HEK293 (cell line): ENCODE measurements at regions not wholly inside any gene's neighbourhood (a gene's known extent, or its start where the extent isn't known, plus 50 kb on each side); places are given as distances from the start of the nearest gene placed in this dataset.

Experiments
- CTCF ChIA-PET: fragments of 350-600 bp; formaldehyde crosslinking; extraction: SDS; loops from one replicate; lab custom pipeline; 2021; ENCODE audit warnings: antibody characterized with exemption; lab: Yijun Ruan, JAX
- POLR2A ChIA-PET: fragments of 300-600 bp; formaldehyde crosslinking; extraction: SDS; loops from one replicate; lab custom pipeline; 2020; ENCODE audit warnings: antibody characterized with exemption, inconsistent platforms; lab: Yijun Ruan, JAX
- H3K27ac ChIP-seq: fragments of 200-500 bp; sonication (Bioruptor generic); 2 replicates; pipeline ENCODE4 v1.5.1; 2014; ENCODE audit warnings: low read depth, low read length, control low read depth, inconsistent platforms; ENCODE audit errors: extremely low read depth
- H3K36me3 ChIP-seq, 2 experiments: fragments of 200-500 bp in 1 of 2; sonication (Bioruptor generic) in 1 of 2; 1 replicate in 1 of 2; 2 replicates in 1 of 2; pipeline ENCODE4 v1.5.1; 2014 to 2017; ENCODE audit warnings: inconsistent platforms in 2 of 2, low read length in 2 of 2; ENCODE audit not compliant: control insufficient read depth in 2 of 2, insufficient read depth in 1 of 2
- H3K4me1 ChIP-seq: fragments of 200-500 bp; sonication (Bioruptor generic); 2 replicates; pipeline ENCODE4 v1.5.1; 2014; ENCODE audit warnings: mild to moderate bottlenecking, low read length, inconsistent platforms; ENCODE audit not compliant: control insufficient read depth, insufficient read depth
- H3K4me3 ChIP-seq: 2 replicates; pipeline ENCODE4 v1.5.1; 2011; ENCODE audit warnings: low read depth, mild to moderate bottlenecking, control low read depth, low read length, moderate library complexity
- H3K9me3 ChIP-seq: fragments of 200-500 bp; sonication (Bioruptor generic); 2 replicates; pipeline ENCODE4 v1.5.1; 2014; ENCODE audit warnings: low read depth, low read length, inconsistent platforms; ENCODE audit not compliant: control insufficient read depth, insufficient read depth
- ATF2 ChIP-seq: fragments of 450-650 bp; formaldehyde crosslinking; IDR thresholded peaks from 2 replicates; pipeline ENCODE4 v1.5.1; 2016; ENCODE audit warnings: missing biosample characterization, missing genetic modification characterization, low read depth
- BCL6B ChIP-seq: fragments of 450-650 bp; formaldehyde crosslinking; IDR thresholded peaks from 2 replicates; pipeline ENCODE4 v1.5.1; 2017; ENCODE audit warnings: missing biosample characterization, missing genetic modification characterization
- GFI1B ChIP-seq: fragments of 450-650 bp; formaldehyde crosslinking; IDR thresholded peaks from 2 replicates; pipeline ENCODE4 v1.5.1; 2016; ENCODE audit warnings: missing biosample characterization, missing genetic modification characterization
- KLF1 ChIP-seq: fragments of 450-650 bp; formaldehyde crosslinking; IDR thresholded peaks from 2 replicates; pipeline ENCODE4 v1.5.1; 2016; ENCODE audit warnings: missing biosample characterization, missing genetic modification characterization
- ZNF10 ChIP-seq: fragments of 450-650 bp; formaldehyde crosslinking; IDR thresholded peaks from 2 replicates; pipeline ENCODE4 v1.5.1; 2017; ENCODE audit warnings: missing biosample characterization, missing genetic modification characterization
- ZNF18 ChIP-seq: fragments of 450-650 bp; formaldehyde crosslinking; IDR thresholded peaks from 2 replicates; pipeline ENCODE4 v1.5.1; 2016; ENCODE audit warnings: missing biosample characterization, missing genetic modification characterization
- ZNF221 ChIP-seq: fragments of 450-650 bp; formaldehyde crosslinking; IDR thresholded peaks from 2 replicates; pipeline ENCODE4 v1.5.1; 2017; ENCODE audit warnings: missing biosample characterization, missing genetic modification characterization, borderline replicate concordance
- ZNF23 ChIP-seq: fragments of 450-650 bp; formaldehyde crosslinking; IDR thresholded peaks from 2 replicates; pipeline ENCODE4 v1.5.1; 2016; ENCODE audit warnings: missing biosample characterization, missing genetic modification characterization, borderline replicate concordance
- ZNF354C ChIP-seq: fragments of 450-650 bp; formaldehyde crosslinking; IDR thresholded peaks from 2 replicates; pipeline ENCODE4 v1.5.1; 2016; ENCODE audit warnings: missing biosample characterization, missing genetic modification characterization, low read depth, borderline replicate concordance
- ZNF426 ChIP-seq: fragments of 450-650 bp; formaldehyde crosslinking; IDR thresholded peaks from 2 replicates; pipeline ENCODE4 v1.5.1; 2017; ENCODE audit warnings: missing biosample characterization, missing genetic modification characterization, mild to moderate bottlenecking, inconsistent platforms, moderate library complexity
- ZNF433 ChIP-seq: fragments of 450-650 bp; formaldehyde crosslinking; IDR thresholded peaks from 2 replicates; pipeline ENCODE4 v1.5.1; 2016; ENCODE audit warnings: missing biosample characterization, missing genetic modification characterization, low read depth
- ZNF548 ChIP-seq: fragments of 450-650 bp; formaldehyde crosslinking; IDR thresholded peaks from 2 replicates; pipeline ENCODE4 v1.5.1; 2016; ENCODE audit warnings: missing biosample characterization, missing genetic modification characterization
- ZNF580 ChIP-seq: fragments of 450-650 bp; formaldehyde crosslinking; IDR thresholded peaks from 2 replicates; pipeline ENCODE4 v1.5.1; 2016; ENCODE audit warnings: missing biosample characterization, missing genetic modification characterization
- ZNF704 ChIP-seq: fragments of 450-650 bp; formaldehyde crosslinking; IDR thresholded peaks from 2 replicates; pipeline ENCODE4 v1.5.1; 2016; ENCODE audit warnings: missing biosample characterization, missing genetic modification characterization
- ZNF76 ChIP-seq: fragments of 450-650 bp; formaldehyde crosslinking; IDR thresholded peaks from 2 replicates; pipeline ENCODE4; 2016; ENCODE audit warnings: low read depth, missing biosample characterization, missing genetic modification characterization, borderline replicate concordance
- ZNF777 ChIP-seq: fragments of 450-650 bp; formaldehyde crosslinking; IDR thresholded peaks from 2 replicates; pipeline ENCODE4 v1.5.1; 2017; ENCODE audit warnings: missing biosample characterization, missing genetic modification characterization, borderline replicate concordance

GRCh38 chr2:41182961-41183360 lies 731.1 kb upstream of the SLC8A1 start:
- TF ChIP-seq ZNF433: no peak
- no peak for TF ChIP-seq KLF1 (tag by site-specific recombination)
- no peak for TF ChIP-seq ATF2 (tag by site-specific recombination)
- TF ChIP-seq ZNF777: no peak
- no peak for TF ChIP-seq ZNF23 (tag by site-specific recombination)
- no peak for TF ChIP-seq GFI1B (tag by site-specific recombination)
- TF ChIP-seq ZNF704: no peak
- TF ChIP-seq BCL6B (tag by site-specific recombination): no peak
- no peak for TF ChIP-seq ZNF10 (tag by site-specific recombination)
- no peak for TF ChIP-seq ZNF548 (tag by site-specific recombination)
- TF ChIP-seq ZNF76 (tag by site-specific recombination): no peak
- no peak for TF ChIP-seq ZNF354C (tag by site-specific recombination)
- no peak for TF ChIP-seq ZNF580
- TF ChIP-seq ZNF221 (tag by site-specific recombination): no peak
- POLR2A ChIA-PET: no interaction called here

GRCh38 chr2:41187376-41188122 lies 735.7 kb upstream of the SLC8A1 start:
- Histone ChIP-seq H3K4me3 (no peak overlapping the region), H3K27ac (no peak overlapping the region), H3K36me3 (no peaks in the 10 kb centered on the region), H3K4me1 (no peaks in the 10 kb centered on the region), H3K9me3 (no peaks in the 10 kb centered on the region)
- TF ChIP-seq ZNF426: no peak
- no peak for TF ChIP-seq ZNF18 (tag by site-specific recombination)
- CTCF ChIA-PET: interaction anchor here (1.1 kb wide), 1 partner anchor 18 kb away, joined by 3 read pairs; no protein-coding TSS in a partner anchor
- POLR2A ChIA-PET: no interaction called here

More at GRCh38 chr2:41182961-41183360, 731.1 kb upstream of the SLC8A1 start:
- Histone ChIP-seq H3K4me3 (no peak overlapping the region), H3K9me3 (no peaks in the 10 kb centered on the region), H3K4me1 (no peaks in the 10 kb centered on the region), H3K27ac (no peak overlapping the region), H3K36me3 (no peaks in the 10 kb centered on the region)
- CTCF ChIA-PET: interaction anchor here (0.8 kb wide), 1 partner anchor 38 kb away, joined by 3 read pairs; no protein-coding TSS in a partner anchor
